ENCODE measurements at regions not wholly inside any gene's neighbourhood (a gene's known extent, or its start where the extent isn't known, plus 50 kb on each side); places are given as distances from the start of the nearest gene placed in this dataset.
"Not testable (repeated sequence)": the region's sequence is repeated elsewhere in the genome, so short reads cannot be mapped to it uniquely, and the experiment has no call there.

DNA sequence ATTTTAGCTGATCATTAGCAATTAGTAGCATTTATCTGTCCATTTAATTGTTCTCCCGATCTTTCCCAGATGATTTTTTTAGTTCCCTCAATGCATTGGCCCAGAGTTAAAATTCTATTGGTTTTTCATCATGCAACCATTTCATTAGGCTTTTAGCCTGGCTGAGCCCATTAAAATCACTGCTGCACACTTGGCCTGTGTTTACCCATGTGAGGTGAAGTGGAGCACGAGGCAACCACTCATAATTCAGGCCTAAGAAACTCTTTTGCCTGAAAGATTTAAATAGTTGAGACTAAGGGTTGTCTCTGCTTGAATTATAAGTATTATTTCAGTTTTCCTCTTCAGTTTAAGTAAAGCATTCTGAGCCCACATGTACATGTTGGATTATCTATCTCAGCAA, 889.0 kb upstream of the ADGRL4 start:
- Histone ChIP-seq H3K4me3 (no peak overlapping the region), H3K36me3 (no peaks in the 10 kb centered on the region), H3K27me3 (no peaks in the 10 kb centered on the region), H3K27ac (no peak overlapping the region), H3K9me3 (no peaks in the 10 kb centered on the region), H3K4me1 (no peaks in the 10 kb centered on the region)
- intact Hi-C loops (cut with DNase I) = no loop called here
- ATAC-seq = no peak
- WGBS (ENCODE audit: insufficient coverage, low coverage, low lambda C conversion rate, missing lambda C conversion rate) = 47% methylated on average over 2 of the region's 2 CpGs
- no peak for DNase-seq
- TF ChIP-seq POLR2A (IDR thresholded peaks at IDR 0.05) = no peak
- TF ChIP-seq, protein P1, sequence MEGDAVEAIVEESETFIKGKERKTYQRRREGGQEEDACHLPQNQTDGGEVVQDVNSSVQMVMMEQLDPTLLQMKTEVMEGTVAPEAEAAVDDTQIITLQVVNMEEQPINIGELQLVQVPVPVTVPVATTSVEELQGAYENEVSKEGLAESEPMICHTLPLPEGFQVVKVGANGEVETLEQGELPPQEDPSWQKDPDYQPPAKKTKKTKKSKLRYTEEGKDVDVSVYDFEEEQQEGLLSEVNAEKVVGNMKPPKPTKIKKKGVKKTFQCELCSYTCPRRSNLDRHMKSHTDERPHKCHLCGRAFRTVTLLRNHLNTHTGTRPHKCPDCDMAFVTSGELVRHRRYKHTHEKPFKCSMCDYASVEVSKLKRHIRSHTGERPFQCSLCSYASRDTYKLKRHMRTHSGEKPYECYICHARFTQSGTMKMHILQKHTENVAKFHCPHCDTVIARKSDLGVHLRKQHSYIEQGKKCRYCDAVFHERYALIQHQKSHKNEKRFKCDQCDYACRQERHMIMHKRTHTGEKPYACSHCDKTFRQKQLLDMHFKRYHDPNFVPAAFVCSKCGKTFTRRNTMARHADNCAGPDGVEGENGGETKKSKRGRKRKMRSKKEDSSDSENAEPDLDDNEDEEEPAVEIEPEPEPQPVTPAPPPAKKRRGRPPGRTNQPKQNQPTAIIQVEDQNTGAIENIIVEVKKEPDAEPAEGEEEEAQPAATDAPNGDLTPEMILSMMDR (IDR thresholded peaks at IDR 0.05) = no peak

DNA sequence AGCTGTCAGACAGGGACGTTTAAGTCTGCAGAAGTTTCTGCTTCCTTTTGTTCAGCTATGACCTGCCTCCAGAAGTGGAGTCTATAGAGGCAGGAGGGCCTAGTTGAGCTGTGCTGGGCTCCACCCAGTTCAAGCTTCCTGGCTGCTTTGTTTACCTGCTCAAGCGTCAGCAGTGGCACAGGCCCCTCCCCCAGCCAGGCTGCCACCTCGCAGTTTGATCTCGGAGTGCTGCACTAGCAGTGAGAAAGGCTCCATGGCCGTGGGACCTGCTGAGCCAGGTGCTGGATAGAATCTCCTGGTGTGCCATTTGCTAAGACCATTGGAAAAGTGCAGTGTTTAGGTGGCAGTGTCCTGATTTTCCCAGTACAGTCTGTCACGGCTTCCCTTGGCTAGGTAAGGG, 887.6 kb upstream of the ADGRL4 start:
- H3K4me1 ChIP-seq; intact Hi-C loops (cut with DNase I); ATAC-seq; H3K4me3 ChIP-seq; H3K27me3 ChIP-seq; H3K36me3 ChIP-seq; H3K27ac ChIP-seq; H3K9me3 ChIP-seq: not testable (repeated sequence)
- 14% methylated on average over 1 of the region's 6 CpGs for WGBS (ENCODE audit: insufficient coverage, low coverage, low lambda C conversion rate, missing lambda C conversion rate)
- DNase-seq = peak in 1 of 3 donors; percentile 31

DNA sequence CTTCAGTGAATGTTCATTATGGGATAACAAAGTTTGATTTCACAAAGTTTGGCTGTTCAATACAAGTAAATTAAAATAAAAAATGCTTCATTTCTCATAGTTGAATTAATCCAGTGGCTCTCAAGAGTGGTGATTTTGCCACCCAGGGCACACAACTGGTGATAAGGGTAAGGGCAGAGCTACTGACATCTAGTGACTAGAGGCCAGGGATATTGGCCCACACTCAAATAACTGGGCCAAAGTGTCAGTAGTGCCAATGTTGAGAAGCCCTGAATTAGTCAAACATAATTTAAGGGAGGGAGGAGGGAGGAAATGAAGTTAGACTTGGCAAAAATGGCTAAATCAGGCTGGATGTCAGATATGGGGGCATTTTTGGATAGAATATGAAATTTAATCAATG, 880.5 kb upstream of the ADGRL4 start:
- peak in 2 of 4 donors; percentile 39 to 57 for ATAC-seq
- H3K4me1 ChIP-seq = no peaks in the 10 kb centered on the region
- no peaks in the 10 kb centered on the region for H3K27me3 ChIP-seq
- no peaks in the 10 kb centered on the region for H3K36me3 ChIP-seq
- no peak for TF ChIP-seq POLR2A (IDR thresholded peaks at IDR 0.05)
- TF ChIP-seq, protein P1 (IDR thresholded peaks at IDR 0.05) = no peak
- H3K27ac ChIP-seq = no peak overlapping the region
- DNase-seq = peak in 1 of 3 donors; percentile 57
- H3K4me3 ChIP-seq = no peak overlapping the region
- intact Hi-C loops (cut with DNase I) = no loop called here
- H3K9me3 ChIP-seq = no peaks in the 10 kb centered on the region

DNA sequence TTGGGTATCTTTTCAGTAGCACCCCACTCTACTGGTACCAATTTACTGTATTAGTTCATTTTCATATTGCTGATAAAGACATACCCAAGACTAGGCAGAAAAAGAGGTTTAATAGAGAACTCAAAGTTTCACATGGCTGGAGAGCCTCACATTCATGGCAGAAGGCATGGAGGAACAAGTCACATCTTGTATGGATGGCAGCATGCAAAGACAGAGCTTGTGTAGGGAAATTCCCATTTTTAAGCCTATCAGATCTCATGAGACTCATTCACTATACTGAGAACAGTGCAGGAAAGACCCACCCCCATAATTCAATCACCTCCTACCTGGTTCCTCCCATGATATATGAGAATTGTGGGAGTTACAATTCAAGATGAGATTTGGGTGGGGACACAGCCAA, 878.6 kb upstream of the ADGRL4 start:
- H3K27ac ChIP-seq = no peak overlapping the region
- H3K4me3 ChIP-seq = no peak overlapping the region
- intact Hi-C loops (cut with DNase I) = no loop called here
- H3K9me3 ChIP-seq = no peaks in the 10 kb centered on the region
- DNase-seq (no peak), ATAC-seq (no peak)
- H3K36me3 ChIP-seq = no peaks in the 10 kb centered on the region
- H3K4me1 ChIP-seq = no peaks in the 10 kb centered on the region
- no peaks in the 10 kb centered on the region for H3K27me3 ChIP-seq
- TF ChIP-seq, protein P1 (IDR thresholded peaks at IDR 0.05) = no peak
- no peak for TF ChIP-seq POLR2A (IDR thresholded peaks at IDR 0.05)

DNA sequence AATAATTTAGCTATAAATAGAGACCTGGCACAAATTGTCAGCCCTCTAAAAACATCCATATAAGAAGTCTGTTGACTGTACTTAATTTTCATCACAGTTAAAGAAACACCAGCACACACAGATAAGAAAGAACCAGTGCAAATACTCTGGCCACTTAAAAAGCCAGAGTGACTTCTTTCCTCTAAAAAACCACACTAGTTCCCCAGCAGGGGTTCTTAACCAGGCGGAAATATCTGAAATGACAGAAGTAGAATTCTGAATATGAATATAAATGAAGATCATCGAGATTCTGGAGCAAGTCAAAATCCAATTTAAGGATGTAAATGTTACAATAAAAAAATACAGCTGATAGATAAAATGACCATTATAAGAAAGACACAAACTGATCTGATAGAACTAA, 870.6 kb upstream of the ADGRL4 start:
- Histone ChIP-seq H3K36me3 (no peaks in the 10 kb centered on the region), H3K9me3 (no peaks in the 10 kb centered on the region), H3K27me3 (no peaks in the 10 kb centered on the region), H3K4me1 (no peaks in the 10 kb centered on the region), H3K4me3 (no peak overlapping the region), H3K27ac (no peak overlapping the region)
- intact Hi-C loops (cut with DNase I) = no loop called here
- 30% methylated on average over 2 of the region's 2 CpGs for WGBS (ENCODE audit: insufficient coverage, low coverage, low lambda C conversion rate, missing lambda C conversion rate)
- ATAC-seq (no peak), DNase-seq (no peak)
- no peak for TF ChIP-seq POLR2A (IDR thresholded peaks at IDR 0.05)
- TF ChIP-seq, protein P1 (IDR thresholded peaks at IDR 0.05) = no peak

Data from right lobe of liver (tissue), 6 donors.